ACHN (cell line): ENCODE measurements at regions not wholly inside any gene's neighbourhood (a gene's known extent, or its start where the extent isn't known, plus 50 kb on each side); places are given as distances from the start of the nearest gene placed in this dataset.
"Not testable (repeated sequence)": the region's sequence is repeated elsewhere in the genome, so short reads cannot be mapped to it uniquely, and the experiment has no call there.

Experiments used
- DNase-seq: peaks from one replicate; pipeline ENCODE4 v3.0.0-alpha.2; 2015
- in situ Hi-C: cut with HindIII; loops from 2 replicates; pipeline ENCODE4 v1.10.0; 2017; ENCODE audit warnings: low sequenced_read_pairs, low pct_ligation_motif_present, low pct_unique_long_range_greater_than_20kb

- in situ Hi-C loops: no loop called here
- DNase-seq: no peak
Measured at GRCh38 chr13:46498650-46499049, 54.3 kb upstream of the LRCH1 start.

DNA sequence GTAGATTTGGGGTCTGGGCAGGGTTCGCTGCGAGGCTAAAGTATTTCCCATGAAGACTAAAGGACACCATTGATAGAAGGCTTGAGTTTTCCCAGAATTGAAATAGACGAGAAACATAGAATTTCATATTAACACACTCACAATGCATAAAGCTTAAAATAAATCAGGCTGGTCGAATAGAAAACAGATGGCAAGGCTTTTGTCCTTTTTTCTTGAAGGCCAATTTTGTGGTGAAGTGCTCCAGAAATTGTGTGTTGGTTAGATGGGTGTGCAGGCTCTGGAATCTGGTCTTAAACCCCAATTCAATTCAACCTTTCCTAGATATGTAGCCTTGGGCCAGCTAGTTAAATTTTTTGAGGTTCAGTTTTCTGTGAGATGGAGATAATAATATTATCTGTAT lies 56.9 kb upstream of the LRCH1 start:
- in situ Hi-C loops: no loop called here
- no peak for DNase-seq

DNA sequence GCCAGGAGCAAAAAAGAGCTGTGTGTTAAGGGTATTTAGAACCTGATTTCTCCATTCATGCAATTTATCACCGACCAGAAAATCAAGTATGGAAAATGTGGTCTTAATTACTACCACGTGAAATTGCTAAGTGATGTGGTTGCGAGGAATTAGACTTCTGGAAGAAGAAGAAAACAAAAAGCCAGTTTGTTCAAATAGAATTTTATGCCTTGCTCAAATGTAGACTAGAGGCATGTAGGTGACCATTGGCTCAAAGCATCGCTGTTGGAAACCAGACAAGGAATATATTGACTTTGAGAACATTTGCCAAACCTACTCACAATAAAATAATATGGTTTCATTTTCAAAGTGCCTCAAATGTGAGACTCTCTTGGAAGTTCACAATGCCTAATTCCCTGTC lies 57.3 kb upstream of the LRCH1 start:
- DNase-seq: no peak
- in situ Hi-C loops: no loop called here

GRCh38 chr13:46495066-46495465 lies 57.9 kb upstream of the LRCH1 start:
- in situ Hi-C loops: no loop called here
- no peak for DNase-seq

DNA sequence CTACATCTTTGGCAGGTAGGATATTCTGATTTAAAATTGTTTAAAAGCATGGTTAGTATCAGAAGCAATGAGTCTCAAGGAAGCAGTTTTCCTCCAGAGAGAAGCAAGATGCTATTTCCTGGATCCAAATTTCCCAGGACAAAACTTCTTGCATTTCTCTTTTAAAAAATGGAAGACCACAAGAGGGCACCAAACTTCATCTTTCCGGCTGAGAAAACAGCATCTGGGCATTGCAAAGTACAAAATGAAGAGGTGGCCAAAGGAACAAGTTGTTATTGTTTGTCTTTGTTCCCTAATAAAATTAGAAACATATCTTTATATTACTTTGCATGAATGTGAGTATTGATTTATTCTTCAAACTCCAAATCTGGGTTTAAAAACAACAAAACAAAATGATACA lies 60.0 kb upstream of the LRCH1 start:
- peak; percentile 49 for DNase-seq
- in situ Hi-C loops: no loop called here

GRCh38 chr13:46491641-46492040 lies 61.3 kb upstream of the LRCH1 start:
- in situ Hi-C loops: no loop called here
- no peak for DNase-seq

DNA sequence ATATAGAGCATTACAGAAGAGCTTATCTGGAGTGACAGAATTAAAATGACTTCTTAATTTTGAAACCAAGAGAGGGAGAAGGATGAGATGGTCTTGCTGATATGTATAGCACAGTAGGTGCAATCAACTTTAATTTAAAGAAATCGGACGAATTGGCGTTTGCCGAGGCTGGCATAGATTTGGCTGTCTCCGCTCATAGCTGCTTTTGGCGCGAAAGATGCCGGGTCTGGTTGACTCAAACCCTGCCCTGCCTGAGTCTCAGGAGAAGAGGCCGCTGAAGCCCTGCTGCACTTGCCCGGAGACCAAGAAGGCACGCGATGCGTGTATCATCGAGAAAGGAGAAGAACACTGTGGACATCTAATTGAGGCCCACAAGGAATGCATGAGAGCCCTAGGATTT lies 62.3 kb upstream of the LRCH1 start:
- DNase-seq, in situ Hi-C loops: not testable (repeated sequence)

DNA sequence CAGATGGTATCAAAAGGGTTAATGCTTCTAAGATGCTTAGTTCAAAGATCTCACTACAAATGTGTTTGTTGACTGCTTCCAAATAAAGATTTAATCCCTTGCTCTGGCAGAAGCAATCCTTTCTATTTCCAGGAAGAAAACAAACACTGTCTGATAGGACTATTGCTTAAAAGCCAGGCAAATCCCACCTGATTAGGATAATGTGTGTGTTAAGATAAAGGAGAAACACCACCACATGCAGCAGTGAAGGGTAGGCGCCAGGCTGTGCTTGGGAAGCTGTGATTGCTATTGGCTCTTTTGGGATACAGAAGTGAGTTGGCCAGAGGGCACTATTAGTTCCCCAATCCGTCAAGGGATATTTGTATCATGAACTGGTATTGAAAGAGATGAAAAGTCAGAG lies 62.8 kb upstream of the LRCH1 start:
- in situ Hi-C loops: no loop called here
- no peak for DNase-seq

- in situ Hi-C loops: no loop called here
- peak; percentile 8 for DNase-seq
Measured at GRCh38 chr13:46489586-46490023, 63.4 kb upstream of the LRCH1 start.

GRCh38 chr13:46487748-46488147 lies 65.2 kb upstream of the LRCH1 start:
- DNase-seq: no peak
- in situ Hi-C loops: no loop called here

GRCh38 chr13:46486270-46486669 lies 66.7 kb upstream of the LRCH1 start:
- in situ Hi-C loops: no loop called here
- DNase-seq: no peak

DNA sequence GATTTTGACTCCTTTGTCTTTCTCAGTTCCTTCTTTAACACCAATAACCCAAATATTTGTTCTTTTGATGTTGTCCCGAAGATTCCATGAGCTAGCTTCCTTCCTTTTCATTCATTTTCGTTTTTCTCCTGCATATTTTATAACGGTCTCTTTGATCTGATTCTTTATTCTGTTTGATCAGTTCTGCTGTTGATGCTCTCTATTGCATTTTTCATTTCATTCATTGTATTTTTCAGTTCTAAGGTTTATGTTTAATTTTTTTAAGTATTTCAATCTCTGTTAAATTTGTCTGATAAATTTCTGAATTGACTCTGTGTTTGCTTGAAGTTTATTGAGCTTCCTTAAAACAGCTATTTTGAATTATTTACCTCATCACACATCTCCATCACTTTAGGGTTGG lies 68.4 kb upstream of the LRCH1 start:
- in situ Hi-C loops: no loop called here
- DNase-seq: no peak

DNA sequence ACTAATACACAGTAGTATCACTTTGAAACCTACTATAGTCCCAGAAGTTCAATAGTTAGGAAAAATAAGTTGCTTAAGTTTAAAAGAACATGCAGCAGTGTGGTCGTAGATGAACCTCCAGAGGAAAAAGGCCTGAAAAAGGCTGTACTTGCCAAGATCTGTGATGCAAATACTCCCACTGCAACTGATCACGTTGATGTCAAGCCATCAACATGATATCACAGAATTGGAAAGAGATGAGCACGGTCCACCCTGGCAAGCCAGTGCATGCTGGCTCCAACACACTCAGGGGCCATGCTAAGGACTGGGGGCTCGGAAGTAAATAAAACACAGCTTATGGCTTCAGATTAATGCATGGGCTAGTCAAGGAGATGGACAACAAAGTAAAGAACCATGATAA lies 71.8 kb upstream of the LRCH1 start:
- no peak for DNase-seq
- in situ Hi-C loops: no loop called here

DNA sequence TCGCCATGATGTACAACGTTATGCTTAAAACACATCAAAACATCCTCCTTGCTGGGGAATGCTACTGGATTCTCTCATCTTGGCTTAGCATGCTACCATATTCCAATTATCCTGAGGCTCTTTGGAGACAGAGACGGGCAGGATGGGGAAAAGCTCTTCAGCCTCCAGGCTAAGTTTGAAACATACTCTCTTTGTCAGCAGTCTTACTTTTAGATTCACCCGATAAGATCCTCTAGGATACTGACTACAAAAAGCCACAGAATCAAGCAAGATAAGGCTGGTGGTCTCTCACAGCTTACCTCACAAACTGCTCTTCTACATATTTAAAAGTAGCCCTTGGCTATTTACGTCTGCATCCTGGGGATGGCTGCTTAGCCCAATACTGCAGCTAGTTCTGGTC lies 72.8 kb upstream of the LRCH1 start:
- in situ Hi-C loops: no loop called here
- DNase-seq: no peak

GRCh38 chr13:46479691-46480090 lies 73.3 kb upstream of the LRCH1 start:
- in situ Hi-C loops: no loop called here
- no peak for DNase-seq

DNA sequence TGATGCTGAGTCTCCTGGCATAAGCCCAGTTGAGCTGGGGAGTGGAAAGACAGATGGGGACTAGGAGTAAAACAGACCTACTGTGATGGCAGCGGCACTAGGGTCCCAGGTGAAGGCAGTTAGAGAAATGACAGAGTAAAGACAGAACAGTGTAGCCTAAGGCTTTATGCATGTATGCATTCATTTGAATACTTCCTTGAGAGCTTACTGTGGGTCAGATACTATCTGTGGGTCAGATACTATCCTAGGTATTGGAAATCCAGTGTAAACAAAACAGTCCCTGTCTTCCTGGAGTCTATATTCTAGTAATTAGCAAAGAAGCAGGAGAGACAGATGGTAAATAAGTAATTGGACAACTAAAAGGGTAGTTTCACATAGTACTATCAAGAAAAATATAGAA lies 73.7 kb upstream of the LRCH1 start:
- no peak for DNase-seq
- in situ Hi-C loops: no loop called here

DNA sequence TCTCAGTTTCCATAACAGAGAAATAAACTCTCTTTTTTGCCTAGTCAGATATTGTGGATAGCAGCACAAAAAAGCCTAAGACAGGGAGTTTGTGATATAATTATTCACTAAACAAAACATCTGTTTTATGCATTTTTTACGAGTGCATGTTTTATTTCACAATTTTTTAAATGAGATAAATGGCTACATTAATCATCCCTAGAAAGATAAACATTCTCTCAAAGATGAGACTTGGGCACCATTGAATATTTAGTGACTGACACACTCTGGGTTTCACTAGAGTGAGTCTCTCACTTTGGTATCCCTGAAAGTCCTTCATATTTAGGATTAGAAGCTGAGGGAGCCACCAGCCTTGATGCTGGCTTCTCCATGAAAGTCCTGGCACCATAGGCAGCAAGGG lies 74.3 kb upstream of the LRCH1 start:
- in situ Hi-C loops: no loop called here

DNA sequence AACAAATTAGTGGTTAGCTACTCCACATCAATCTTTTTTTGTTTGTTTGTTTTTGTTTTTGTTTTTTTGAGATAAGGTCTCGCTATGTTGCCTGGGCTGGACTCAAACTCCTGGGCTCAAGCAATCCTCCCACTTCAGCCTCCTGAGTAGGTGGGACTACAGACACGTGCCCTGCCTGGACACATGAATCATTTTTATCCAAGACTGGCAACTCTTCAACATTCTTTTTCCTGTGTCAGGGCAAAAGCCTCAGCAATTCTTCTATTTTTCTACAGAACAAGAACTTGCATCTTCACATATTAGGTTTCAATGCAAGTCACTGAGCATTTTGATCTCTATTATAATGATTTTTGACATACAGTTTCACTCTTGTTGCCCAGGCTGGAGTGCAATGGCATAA lies 76.8 kb upstream of the LRCH1 start:
- no peak for DNase-seq
- in situ Hi-C loops: no loop called here

More for the DNA sequence above, 74.3 kb upstream of the LRCH1 start:
- no peak for DNase-seq

GRCh38 chr13:46475541-46475991 lies 77.4 kb upstream of the LRCH1 start:
- DNase-seq: no peak
- in situ Hi-C loops: no loop called here

DNA sequence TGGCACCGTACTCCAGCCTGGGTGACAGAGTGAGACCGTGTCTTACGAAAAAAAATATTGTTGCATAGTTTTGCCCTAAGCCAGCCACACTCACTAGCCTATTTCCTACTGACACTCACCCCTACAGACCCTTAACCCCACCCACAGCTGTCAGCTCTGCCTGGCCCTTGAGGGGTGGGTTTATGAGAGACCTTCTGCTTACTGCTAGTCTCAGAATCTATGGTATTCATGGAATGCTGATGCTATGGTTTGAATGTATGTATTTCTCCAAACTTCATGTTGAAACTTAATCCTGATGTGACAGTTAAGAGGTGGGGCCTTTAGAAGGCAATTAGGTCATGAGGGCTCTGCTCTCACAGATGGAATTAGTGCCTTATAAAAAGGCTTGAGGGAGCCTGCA lies 79.2 kb upstream of the LRCH1 start:
- in situ Hi-C loops: no loop called here
- no peak for DNase-seq

GRCh38 chr13:46472384-46472783 lies 80.6 kb upstream of the LRCH1 start:
- in situ Hi-C loops: no loop called here
- no peak for DNase-seq
